Neuronal stem cell (in vitro differentiated cells): ENCODE measurements at regions not wholly inside any gene's neighbourhood (a gene's known extent, or its start where the extent isn't known, plus 50 kb on each side); places are given as distances from the start of the nearest gene placed in this dataset.

Experiments
- DNase-seq: peaks from one replicate; pipeline ENCODE4 v3.0.0-alpha.2; 2013; ENCODE audit warnings: low spot score
- H2AFZ ChIP-seq: one replicate; pipeline ENCODE4 v1.6.1; 2013; ENCODE audit warnings: mild to moderate bottlenecking, low read length, inconsistent platforms
- H2AK5ac ChIP-seq: 2 replicates; pipeline ENCODE4 v1.6.1; 2013; ENCODE audit warnings: low read depth, mild to moderate bottlenecking, inconsistent platforms, low read length, moderate library complexity, mixed read lengths
- H2BK120ac ChIP-seq: 2 replicates; pipeline ENCODE4 v1.6.1; 2013; ENCODE audit warnings: low read depth, mild to moderate bottlenecking, inconsistent platforms, low read length, moderate library complexity, mixed read lengths
- H2BK12ac ChIP-seq: one replicate; pipeline ENCODE4 v1.6.1; 2013; ENCODE audit warnings: low read length, inconsistent platforms
- H2BK15ac ChIP-seq: 2 replicates; pipeline ENCODE4 v1.6.1; 2013; ENCODE audit warnings: mild to moderate bottlenecking, low read length, inconsistent platforms, mixed read lengths
- H2BK5ac ChIP-seq: one replicate; pipeline ENCODE4 v1.6.1; 2013; ENCODE audit warnings: inconsistent platforms, mild to moderate bottlenecking, low read length, moderate library complexity
- H3K14ac ChIP-seq: one replicate; pipeline ENCODE4 v1.6.1; 2013; ENCODE audit warnings: low read length, inconsistent platforms
- H3K18ac ChIP-seq: 2 replicates; pipeline ENCODE4 v1.6.1; 2013; ENCODE audit warnings: low read length, inconsistent platforms
- H3K23ac ChIP-seq: 2 replicates; pipeline ENCODE4 v1.6.1; 2013; ENCODE audit warnings: low read depth, mild to moderate bottlenecking, mixed read lengths, low read length, inconsistent platforms; ENCODE audit not compliant: poor library complexity
- H3K27ac ChIP-seq: replicated peaks from 3 replicates; pipeline ENCODE4 v1.5.1; 2013; ENCODE audit warnings: low read length, inconsistent platforms
- H3K27me3 ChIP-seq, 3 experiments: 2 replicates each; pipeline ENCODE4 v1.6.1; 2013; ENCODE audit warnings: low read length in 3 of 3, mild to moderate bottlenecking in 2 of 3, inconsistent platforms in 1 of 3, low read depth in 1 of 3, mixed read lengths in 1 of 3, moderate library complexity in 1 of 3; ENCODE audit not compliant: control insufficient read depth in 3 of 3, insufficient read depth in 3 of 3
- H3K36me3 ChIP-seq, 2 donors: replicated peaks in 1 of 2; 2 replicates each; pipeline ENCODE4 v1.6.1; 2013; ENCODE audit warnings: low read length in 2 of 2; ENCODE audit not compliant: control insufficient read depth in 2 of 2, insufficient read depth in 2 of 2
- H3K4ac ChIP-seq: 2 replicates; pipeline ENCODE4 v1.6.1; 2013; ENCODE audit warnings: inconsistent platforms, mild to moderate bottlenecking, low read length, moderate library complexity
- H3K4me1 ChIP-seq, 2 donors: 1 replicate in 1 of 2; 2 replicates in 1 of 2; pipeline ENCODE4 v1.6.1; 2013; ENCODE audit warnings: low read length in 2 of 2, low read depth in 1 of 2; ENCODE audit not compliant: control insufficient read depth in 2 of 2, insufficient read depth in 1 of 2
- H3K4me2 ChIP-seq: one replicate; pipeline ENCODE4 v1.6.1; 2013; ENCODE audit warnings: mild to moderate bottlenecking, low read length, inconsistent platforms; ENCODE audit not compliant: insufficient read depth, poor library complexity, severe bottlenecking
- H3K4me3 ChIP-seq, 2 donors: 2 replicates each; pipeline ENCODE4 v1.5.1; 2013; ENCODE audit warnings: low read length in 2 of 2, mild to moderate bottlenecking in 2 of 2, inconsistent platforms in 1 of 2, moderate library complexity in 1 of 2
- H3K79me1 ChIP-seq: one replicate; pipeline ENCODE4 v1.6.1; 2013; ENCODE audit warnings: low read depth, mild to moderate bottlenecking, inconsistent platforms, low read length, moderate library complexity
- H3K9ac ChIP-seq: one replicate; pipeline ENCODE4 v1.6.1; 2013; ENCODE audit warnings: mild to moderate bottlenecking, low read depth, low read length, inconsistent platforms; ENCODE audit not compliant: poor library complexity
- H3K9me3 ChIP-seq, 2 donors: replicated peaks in 1 of 2; 2 replicates each; pipeline versions ENCODE3 to v1.6.1; 2013; ENCODE audit warnings: low read length in 2 of 2, mild to moderate bottlenecking in 2 of 2, inconsistent platforms in 1 of 2, low read depth in 1 of 2, mixed read lengths in 1 of 2, moderate library complexity in 1 of 2; ENCODE audit not compliant: control insufficient read depth in 2 of 2, insufficient read depth in 1 of 2
- H4K8ac ChIP-seq: one replicate; pipeline ENCODE4 v1.6.1; 2013; ENCODE audit warnings: low read depth, mild to moderate bottlenecking, inconsistent platforms, low read length, moderate library complexity
- H4K91ac ChIP-seq: one replicate; pipeline ENCODE4 v1.6.1; 2013; ENCODE audit warnings: low read length, low read depth, mild to moderate bottlenecking, inconsistent platforms; ENCODE audit not compliant: poor library complexity
- WGBS, 2 donors: extraction: QIAGEN DNeasy Blood & Tissue Kit; methylation state at CpG; one replicate each; pipeline ENCODE4 v1.1.7; 2013; ENCODE audit warnings: missing lambda C conversion rate in 2 of 2, mixed read lengths in 1 of 2; ENCODE audit not compliant: insufficient read length in 2 of 2, insufficient replicate concordance in 1 of 2; ENCODE audit errors: extremely low coverage in 2 of 2; 5-methylcytosine and 5-hydroxymethylcytosine counted together

- H3K79me1 ChIP-seq, result no peaks in the 10 kb centered on the region
- no peak overlapping the region for H3K4me2 ChIP-seq
- H3K27ac ChIP-seq, result no peak overlapping the region
- H3K36me3 ChIP-seq, result peaks cover 0 to 3% of the 10 kb centered on the region in 2 donors
- no peak overlapping the region for H2BK5ac ChIP-seq
- H3K4me3 ChIP-seq, result no peak overlapping the region
- no peak overlapping the region for H3K14ac ChIP-seq
- no peak overlapping the region for H4K8ac ChIP-seq
- H2AFZ ChIP-seq, result no peak overlapping the region
- no peak overlapping the region for H2BK120ac ChIP-seq
- no peak for DNase-seq
- no peak overlapping the region for H2BK12ac ChIP-seq
- no peak overlapping the region for H3K9ac ChIP-seq
- WGBS, 2 donors, result no CpG with 5 or more reads among the region's 5 CpGs
- no peaks in the 10 kb centered on the region for H3K4me1 ChIP-seq
- no peak overlapping the region for H3K18ac ChIP-seq
- H3K9me3 ChIP-seq, result peaks cover 0 to 2% of the 10 kb centered on the region in 2 donors
- no peak overlapping the region for H3K4ac ChIP-seq
- H3K27me3 ChIP-seq, result no peaks in the 10 kb centered on the region
- no peak overlapping the region for H2AK5ac ChIP-seq
- no peak overlapping the region for H4K91ac ChIP-seq
- H3K23ac ChIP-seq, result no peak overlapping the region
- no peak overlapping the region for H2BK15ac ChIP-seq
Observed at GRCh38 chr6:144405163-144405562, 120.0 kb downstream of the UTRN start.

DNA sequence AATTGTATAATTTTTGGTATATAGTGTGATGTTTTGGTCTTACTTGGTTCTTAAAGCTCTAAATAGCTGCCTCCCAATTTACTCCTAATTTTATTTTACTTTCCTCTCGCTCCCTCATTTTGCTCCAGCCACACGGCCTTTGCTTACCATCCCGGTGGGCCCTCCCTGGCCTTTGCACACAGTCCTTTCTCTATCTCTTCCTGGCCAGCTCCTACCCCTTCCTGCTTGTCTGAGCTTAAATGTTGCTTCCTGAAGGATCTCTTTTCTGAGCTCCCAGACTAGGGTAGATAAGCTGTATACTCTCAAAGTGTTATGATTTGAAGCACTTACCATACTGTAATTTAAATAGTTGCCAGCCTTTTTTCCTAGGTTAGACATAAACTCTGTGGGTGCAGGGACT, 121.7 kb downstream of the UTRN start:
- Histone ChIP-seq H3K4me1 (peaks cover 0 to 3% of the 10 kb centered on the region in 2 donors), H4K8ac (no peak overlapping the region), H3K9me3 (peaks cover 0 to under 1% of the 10 kb centered on the region in 2 donors), H3K36me3 (peaks cover 0 to 3% of the 10 kb centered on the region in 2 donors), H3K4me3 (no peak overlapping the region), H4K91ac (no peak overlapping the region), H3K27ac (no peak overlapping the region), H3K4ac (no peak overlapping the region), H2AFZ (no peak overlapping the region), H3K14ac (no peak overlapping the region), H3K79me1 (no peaks in the 10 kb centered on the region), H2BK5ac (no peak overlapping the region), H2BK120ac (no peak overlapping the region), H3K4me2 (no peak overlapping the region), H3K18ac (no peak overlapping the region), H2BK12ac (no peak overlapping the region), H2AK5ac (no peak overlapping the region), H3K27me3 (no peaks in the 10 kb centered on the region), H3K9ac (no peak overlapping the region), H2BK15ac (no peak overlapping the region), H3K23ac (no peak overlapping the region)
- no peak for DNase-seq
- WGBS, 2 donors, result no CpG with 5 or more reads among the region's 3 CpGs

GRCh38 chr6:144408161-144408560, 123.0 kb downstream of the UTRN start:
- H3K9ac ChIP-seq, result no peak overlapping the region
- H4K91ac ChIP-seq, result no peak overlapping the region
- no peaks in the 10 kb centered on the region for H3K79me1 ChIP-seq
- no peak overlapping the region for H3K4ac ChIP-seq
- no peak overlapping the region for H3K4me3 ChIP-seq
- no peak overlapping the region for H2BK5ac ChIP-seq
- H3K14ac ChIP-seq, result no peak overlapping the region
- peaks cover 0 to 4% of the 10 kb centered on the region in 2 donors for H3K4me1 ChIP-seq
- no peaks in the 10 kb centered on the region for H3K9me3 ChIP-seq
- H3K27ac ChIP-seq, result no peak overlapping the region
- DNase-seq, result no peak
- H3K27me3 ChIP-seq, result no peaks in the 10 kb centered on the region
- no peak overlapping the region for H2BK120ac ChIP-seq
- peaks cover 0 to 3% of the 10 kb centered on the region in 2 donors for H3K36me3 ChIP-seq
- no CpG with 5 or more reads among the region's 6 CpGs for WGBS, 2 donors
- no peak overlapping the region for H2AFZ ChIP-seq
- no peak overlapping the region for H3K23ac ChIP-seq
- no peak overlapping the region for H2BK15ac ChIP-seq
- H4K8ac ChIP-seq, result no peak overlapping the region
- H2AK5ac ChIP-seq, result no peak overlapping the region
- H3K4me2 ChIP-seq, result no peak overlapping the region
- H2BK12ac ChIP-seq, result no peak overlapping the region
- no peak overlapping the region for H3K18ac ChIP-seq

- H3K4me3 ChIP-seq, result no peak overlapping the region
- DNase-seq, result no peak
- H2AFZ ChIP-seq, result no peak overlapping the region
Observed at GRCh38 chr6:144410059-144410458, 124.9 kb downstream of the UTRN start.

More at GRCh38 chr6:144410059-144410458, 124.9 kb downstream of the UTRN start:
- Histone ChIP-seq H3K4me1 (peaks cover 0 to 4% of the 10 kb centered on the region in 2 donors), H2BK12ac (no peak overlapping the region), H3K27ac (no peak overlapping the region), H3K4me2 (no peak overlapping the region), H4K8ac (no peak overlapping the region), H2AK5ac (no peak overlapping the region), H2BK120ac (no peak overlapping the region), H3K23ac (no peak overlapping the region), H3K18ac (no peak overlapping the region), H3K36me3 (no peaks in the 10 kb centered on the region), H3K9ac (no peak overlapping the region), H3K9me3 (no peaks in the 10 kb centered on the region), H3K14ac (no peak overlapping the region), H3K27me3 (no peaks in the 10 kb centered on the region), H4K91ac (no peak overlapping the region), H2BK5ac (no peak overlapping the region), H3K4ac (no peak overlapping the region), H2BK15ac (no peak overlapping the region), H3K79me1 (no peaks in the 10 kb centered on the region)
